ENCODE measurements at regions not wholly inside any gene's neighbourhood (a gene's known extent, or its start where the extent isn't known, plus 50 kb on each side); places are given as distances from the start of the nearest gene placed in this dataset.

DNA sequence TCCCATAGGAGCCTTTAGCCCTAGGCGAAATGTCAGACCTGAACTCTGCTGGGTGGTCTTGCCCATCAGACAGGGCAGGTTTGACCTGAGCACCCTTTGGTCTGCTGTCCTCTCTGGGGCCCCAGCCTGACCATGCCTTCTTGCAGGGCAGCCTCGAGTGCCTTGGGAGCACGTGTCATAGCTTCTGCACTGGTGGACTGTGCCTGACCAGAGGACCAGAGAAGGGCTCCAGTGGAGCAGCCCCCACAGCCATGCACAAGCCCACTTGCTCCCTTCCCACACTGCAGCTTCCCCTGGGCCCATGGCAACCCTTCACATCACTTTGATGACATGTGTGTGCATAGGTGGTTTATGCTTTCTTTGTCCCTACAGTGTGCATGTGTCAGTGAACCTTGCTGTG, 394.0 kb downstream of the TEX13C start:
- WGBS, 4 donors, result 18 to 63% (median 45%) methylated on average over 2 to 3 of the region's 3 CpGs
- H3K4me3 ChIP-seq, result no peak overlapping the region
- TF ChIP-seq, protein P1, sequence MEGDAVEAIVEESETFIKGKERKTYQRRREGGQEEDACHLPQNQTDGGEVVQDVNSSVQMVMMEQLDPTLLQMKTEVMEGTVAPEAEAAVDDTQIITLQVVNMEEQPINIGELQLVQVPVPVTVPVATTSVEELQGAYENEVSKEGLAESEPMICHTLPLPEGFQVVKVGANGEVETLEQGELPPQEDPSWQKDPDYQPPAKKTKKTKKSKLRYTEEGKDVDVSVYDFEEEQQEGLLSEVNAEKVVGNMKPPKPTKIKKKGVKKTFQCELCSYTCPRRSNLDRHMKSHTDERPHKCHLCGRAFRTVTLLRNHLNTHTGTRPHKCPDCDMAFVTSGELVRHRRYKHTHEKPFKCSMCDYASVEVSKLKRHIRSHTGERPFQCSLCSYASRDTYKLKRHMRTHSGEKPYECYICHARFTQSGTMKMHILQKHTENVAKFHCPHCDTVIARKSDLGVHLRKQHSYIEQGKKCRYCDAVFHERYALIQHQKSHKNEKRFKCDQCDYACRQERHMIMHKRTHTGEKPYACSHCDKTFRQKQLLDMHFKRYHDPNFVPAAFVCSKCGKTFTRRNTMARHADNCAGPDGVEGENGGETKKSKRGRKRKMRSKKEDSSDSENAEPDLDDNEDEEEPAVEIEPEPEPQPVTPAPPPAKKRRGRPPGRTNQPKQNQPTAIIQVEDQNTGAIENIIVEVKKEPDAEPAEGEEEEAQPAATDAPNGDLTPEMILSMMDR (IDR thresholded peaks at IDR 0.05), result no peak
- TF ChIP-seq POLR2A (IDR thresholded peaks at IDR 0.05), result no peak
- H3K4me1 ChIP-seq, result no peaks in the 10 kb centered on the region
- no peak overlapping the region for H3K27ac ChIP-seq
- intact Hi-C loops (cut with DNase I), result no loop called here
- ATAC-seq, result no peak
- H3K9me3 ChIP-seq, result peaks cover 0 to 4% (median 0%) of the 10 kb centered on the region in 12 donors
- H3K27me3 ChIP-seq, result no peaks in the 10 kb centered on the region
- no peak for DNase-seq
- no peaks in the 10 kb centered on the region for H3K36me3 ChIP-seq

DNA sequence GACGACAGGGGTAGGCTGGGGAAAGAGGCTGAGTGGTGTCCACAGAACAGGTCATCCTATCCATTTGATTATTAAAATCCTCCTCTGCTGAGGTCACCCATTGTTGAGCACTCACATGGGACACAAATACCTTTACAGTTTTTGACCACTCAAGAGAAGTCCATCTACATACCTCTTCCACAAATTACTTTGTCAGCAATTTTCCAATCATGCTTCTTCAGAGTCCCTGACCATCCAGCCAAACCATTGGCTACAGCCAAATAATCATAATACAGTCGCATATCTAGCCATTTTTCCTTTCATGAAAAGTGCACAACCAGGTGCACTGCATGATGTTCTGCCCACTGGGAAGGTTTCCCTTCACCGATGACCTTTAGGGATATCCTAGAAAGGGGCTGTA, 407.4 kb downstream of the TEX13C start:
- Histone ChIP-seq H3K4me1 (no peaks in the 10 kb centered on the region), H3K9me3 (no peaks in the 10 kb centered on the region), H3K36me3 (no peaks in the 10 kb centered on the region), H3K27ac (no peak overlapping the region), H3K27me3 (no peaks in the 10 kb centered on the region), H3K4me3 (no peak overlapping the region)
- no peak for DNase-seq
- WGBS, 4 donors, result 64 to 79% (median 72%) methylated on average over 3 of the region's 3 CpGs
- intact Hi-C loops (cut with DNase I), result no loop called here
- no peak for ATAC-seq
- TF ChIP-seq, protein P1 (IDR thresholded peaks at IDR 0.05), result no peak
- TF ChIP-seq POLR2A (IDR thresholded peaks at IDR 0.05), result no peak

DNA sequence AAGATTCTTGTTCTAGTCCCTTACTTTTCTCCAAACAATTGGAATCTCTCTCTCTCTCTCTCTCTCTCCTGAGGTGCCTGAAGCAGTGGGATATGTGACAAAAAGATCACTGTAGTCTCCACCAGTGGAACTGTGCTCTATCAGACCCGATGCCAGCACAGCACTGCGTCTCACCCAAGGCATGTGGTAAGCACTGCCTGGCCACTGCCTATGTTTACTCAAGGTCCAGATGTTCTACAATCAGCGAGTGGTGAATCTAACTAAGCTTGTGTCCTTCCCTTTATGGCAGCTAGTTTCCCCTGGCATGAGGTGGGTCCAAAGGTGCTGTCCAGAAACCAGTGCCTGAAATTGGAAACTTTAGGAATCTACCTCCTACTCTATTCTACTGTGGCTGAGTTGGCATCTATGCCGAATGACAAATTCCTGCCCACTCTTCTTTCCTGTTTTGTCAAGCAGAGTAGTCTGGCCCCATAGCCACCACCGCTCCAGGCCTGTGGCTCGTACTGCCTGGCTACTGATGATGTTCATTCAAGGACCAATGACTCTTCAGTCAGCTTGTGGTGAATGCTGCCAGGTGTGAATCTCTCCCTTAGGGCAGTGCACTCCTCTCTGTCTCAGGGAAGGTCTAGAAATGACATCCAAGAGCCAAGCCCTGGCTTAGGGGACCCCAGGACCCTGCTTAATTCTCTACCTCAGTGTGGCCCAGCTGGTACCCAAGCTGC, 416.5 kb downstream of the TEX13C start:
- no peak for ATAC-seq
- no peak for TF ChIP-seq POLR2A (IDR thresholded peaks at IDR 0.05)
- TF ChIP-seq, protein P1 (IDR thresholded peaks at IDR 0.05), result no peak
- WGBS, 4 donors, result 65 to 86% (median 78%) methylated on average over 6 of the region's 6 CpGs

DNA sequence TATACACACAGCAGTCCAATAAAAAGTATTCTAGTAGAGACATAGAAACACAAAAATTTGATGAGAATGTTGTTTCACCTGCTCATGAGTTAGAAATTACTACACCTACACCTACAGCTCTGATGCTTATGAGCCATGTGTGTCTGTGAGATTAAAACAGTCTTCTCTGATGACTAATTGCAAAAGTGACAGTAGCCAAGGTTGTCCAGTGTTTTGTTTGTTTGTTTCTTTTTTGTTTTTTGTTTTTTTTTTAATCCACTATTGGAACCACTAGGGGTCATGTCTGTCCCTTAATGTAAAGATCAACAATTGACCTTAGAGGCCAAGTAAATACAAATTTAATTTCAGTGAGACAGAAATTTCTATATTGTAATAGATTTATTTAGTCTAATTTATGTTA, 423.1 kb downstream of the TEX13C start:
- Histone ChIP-seq H3K36me3 (no peaks in the 10 kb centered on the region), H3K4me3 (no peak overlapping the region), H3K27ac (no peak overlapping the region), H3K27me3 (no peaks in the 10 kb centered on the region), H3K4me1 (no peaks in the 10 kb centered on the region), H3K9me3 (no peaks in the 10 kb centered on the region)
- DNase-seq (no peak), ATAC-seq (no peak)
- TF ChIP-seq, protein P1 (IDR thresholded peaks at IDR 0.05), result no peak
- no peak for TF ChIP-seq POLR2A (IDR thresholded peaks at IDR 0.05)
- intact Hi-C loops (cut with DNase I), result no loop called here

More for the DNA sequence above, 416.5 kb downstream of the TEX13C start:
- intact Hi-C loops (cut with DNase I), result no loop called here
- DNase-seq, result no peak
- no peaks in the 10 kb centered on the region for H3K27me3 ChIP-seq
- H3K4me3 ChIP-seq, result no peak overlapping the region
- no peaks in the 10 kb centered on the region for H3K4me1 ChIP-seq
- no peaks in the 10 kb centered on the region for H3K36me3 ChIP-seq
- no peak overlapping the region for H3K27ac ChIP-seq
- H3K9me3 ChIP-seq, result peaks cover 0 to 6% (median 0%) of the 10 kb centered on the region in 12 donors

All from heart left ventricle (tissue), 16 donors.